GM12873 (cell line): ENCODE measurements at regions not wholly inside any gene's neighbourhood (a gene's known extent, or its start where the extent isn't known, plus 50 kb on each side); places are given as distances from the start of the nearest gene placed in this dataset.

Source experiments
- TF ChIP-seq, protein P1 (sequence below): IDR thresholded peaks from 2 replicates; pipeline ENCODE4 v1.5.1; 2012; ENCODE audit warnings: low read depth, mild to moderate bottlenecking, moderate library complexity, low read length, control low read depth; ENCODE audit not compliant: insufficient read depth; ENCODE audit errors: missing control alignments

GRCh38 chr6:30832864-30833263 is 51.5 kb upstream of the DDR1 start:
- TF ChIP-seq, protein P1, sequence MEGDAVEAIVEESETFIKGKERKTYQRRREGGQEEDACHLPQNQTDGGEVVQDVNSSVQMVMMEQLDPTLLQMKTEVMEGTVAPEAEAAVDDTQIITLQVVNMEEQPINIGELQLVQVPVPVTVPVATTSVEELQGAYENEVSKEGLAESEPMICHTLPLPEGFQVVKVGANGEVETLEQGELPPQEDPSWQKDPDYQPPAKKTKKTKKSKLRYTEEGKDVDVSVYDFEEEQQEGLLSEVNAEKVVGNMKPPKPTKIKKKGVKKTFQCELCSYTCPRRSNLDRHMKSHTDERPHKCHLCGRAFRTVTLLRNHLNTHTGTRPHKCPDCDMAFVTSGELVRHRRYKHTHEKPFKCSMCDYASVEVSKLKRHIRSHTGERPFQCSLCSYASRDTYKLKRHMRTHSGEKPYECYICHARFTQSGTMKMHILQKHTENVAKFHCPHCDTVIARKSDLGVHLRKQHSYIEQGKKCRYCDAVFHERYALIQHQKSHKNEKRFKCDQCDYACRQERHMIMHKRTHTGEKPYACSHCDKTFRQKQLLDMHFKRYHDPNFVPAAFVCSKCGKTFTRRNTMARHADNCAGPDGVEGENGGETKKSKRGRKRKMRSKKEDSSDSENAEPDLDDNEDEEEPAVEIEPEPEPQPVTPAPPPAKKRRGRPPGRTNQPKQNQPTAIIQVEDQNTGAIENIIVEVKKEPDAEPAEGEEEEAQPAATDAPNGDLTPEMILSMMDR, result no peak

GRCh38 chr6:30830438-30830837 is 53.9 kb upstream of the DDR1 start:
- TF ChIP-seq, protein P1, result no peak

DNA sequence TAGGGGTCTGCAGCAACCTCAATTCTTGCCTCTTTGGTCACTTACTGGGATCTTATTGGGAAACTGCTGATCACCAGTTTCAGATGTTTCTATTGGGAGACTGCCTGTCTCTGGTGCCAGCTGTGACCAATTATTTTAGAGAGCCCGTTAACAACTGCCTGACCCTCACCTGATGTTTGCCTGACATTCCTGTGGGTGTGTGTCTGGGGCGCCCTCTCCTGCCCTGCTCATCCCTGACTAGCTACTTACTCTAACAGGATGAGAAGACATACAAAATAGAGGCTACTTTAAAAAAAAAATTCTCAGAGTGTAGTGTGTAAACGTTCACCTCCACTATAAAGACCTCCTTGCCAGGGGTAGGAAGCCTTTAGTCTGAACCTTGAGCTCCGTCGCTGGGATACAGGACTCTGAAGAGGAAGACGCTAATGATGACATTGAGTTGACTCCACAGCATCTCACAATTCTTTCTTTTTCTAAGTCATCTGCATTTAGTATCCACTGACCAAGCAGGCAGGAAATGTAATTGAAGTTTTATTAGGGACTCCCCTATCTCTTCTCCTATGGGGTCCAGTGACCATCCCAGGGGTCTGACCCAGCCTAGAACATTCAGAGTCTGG is 54.6 kb upstream of the DDR1 start:
- TF ChIP-seq, protein P1, result no peak

GRCh38 chr6:30829033-30829432 is 55.3 kb upstream of the DDR1 start:
- TF ChIP-seq, protein P1, result no peak

- TF ChIP-seq, protein P1, result peak; percentile 90
These were observed 56.0 kb upstream of the DDR1 start for GRCh38 chr6:30828027-30828962.

GRCh38 chr6:30826961-30827342 is 57.4 kb upstream of the DDR1 start:
- TF ChIP-seq, protein P1, result no peak

GRCh38 chr6:30824698-30825097 is 59.6 kb upstream of the DDR1 start:
- TF ChIP-seq, protein P1, result no peak
